ENCODE measurements at regions not wholly inside any gene's neighbourhood (a gene's known extent, or its start where the extent isn't known, plus 50 kb on each side); places are given as distances from the start of the nearest gene placed in this dataset.

DNA sequence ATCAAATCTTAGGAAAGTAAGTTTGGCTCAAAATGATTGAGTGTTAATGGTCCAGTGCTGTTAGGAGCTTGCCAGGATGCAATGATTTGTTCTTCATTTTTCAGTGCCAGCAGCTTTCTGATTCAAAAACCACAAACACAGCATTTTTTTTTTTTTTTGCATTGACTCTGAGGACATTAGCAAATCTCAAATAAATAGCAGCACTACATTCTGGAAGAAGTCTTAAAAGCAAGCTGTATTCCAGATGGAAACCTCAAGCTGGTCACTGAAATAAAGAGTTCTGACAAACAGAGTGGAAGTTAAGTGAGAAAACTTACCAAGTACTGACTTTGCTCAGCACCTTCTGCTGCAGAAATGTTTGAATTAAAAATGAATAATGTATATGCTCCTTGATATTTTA is 1653.1 kb upstream of the CDH9 start:
- no peak for TF ChIP-seq CTCF (IDR thresholded peaks at IDR 0.05; ENCODE audit: low read depth, low read length)
- Histone ChIP-seq H3K27ac (ENCODE audit: low read depth, low read length) (no peak overlapping the region), H3K9me3 (ENCODE audit: control insufficient read depth, insufficient read depth, low read length) (peaks cover 11% of the 10 kb centered on the region), H3K27me3 (ENCODE audit: control insufficient read depth, insufficient read depth, low read length) (no peaks in the 10 kb centered on the region), H3K4me3 (ENCODE audit: low read depth, low read length) (no peak overlapping the region)
- POLR2A ChIA-PET: no interaction called here
- no peak for DNase-seq (ENCODE audit: low read depth, low spot score)
- CTCF ChIA-PET: no interaction called here

DNA sequence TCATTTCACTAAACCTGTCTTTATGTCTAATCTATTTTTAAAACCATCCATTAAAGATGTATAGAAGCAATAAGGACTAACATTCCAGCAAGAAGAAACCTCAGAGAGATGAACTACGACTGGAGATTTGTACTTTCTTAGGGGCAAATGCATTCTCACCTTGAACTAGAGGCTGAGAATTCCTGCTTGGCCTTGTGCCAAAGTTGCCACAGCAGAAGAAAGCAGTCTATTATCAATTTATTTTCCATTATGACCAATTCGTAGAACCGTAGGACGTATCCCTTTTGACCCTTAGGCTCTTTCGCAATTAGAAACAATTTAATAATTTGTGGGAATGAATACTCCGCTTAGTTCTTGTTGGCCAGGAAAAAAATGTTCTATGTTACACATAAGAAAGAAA is 1647.4 kb upstream of the CDH9 start:
- ChIA-PET CTCF (no interaction called here), POLR2A (no interaction called here)
- no peak overlapping the region for H3K27ac ChIP-seq (ENCODE audit: low read depth, low read length)

GRCh38 chr5:28678899-28679298 is 1640.5 kb upstream of the CDH9 start:
- H3K27ac ChIP-seq (ENCODE audit: low read depth, low read length): no peak overlapping the region
- DNase-seq (ENCODE audit: low read depth, low spot score): no peak
- no peaks in the 10 kb centered on the region for H3K27me3 ChIP-seq (ENCODE audit: control insufficient read depth, insufficient read depth, low read length)
- ChIA-PET POLR2A (no interaction called here), CTCF (no interaction called here)
- TF ChIP-seq CTCF (IDR thresholded peaks at IDR 0.05; ENCODE audit: low read depth, low read length): no peak
- no peak overlapping the region for H3K4me3 ChIP-seq (ENCODE audit: low read depth, low read length)
- H3K9me3 ChIP-seq (ENCODE audit: control insufficient read depth, insufficient read depth, low read length): peaks cover 4% of the 10 kb centered on the region; the same call in 1 of the 2 replicates

More for the DNA sequence above, 1647.4 kb upstream of the CDH9 start:
- Histone ChIP-seq H3K9me3 (ENCODE audit: control insufficient read depth, insufficient read depth, low read length) (peaks cover 7% of the 10 kb centered on the region), H3K4me3 (ENCODE audit: low read depth, low read length) (no peak overlapping the region), H3K27me3 (ENCODE audit: control insufficient read depth, insufficient read depth, low read length) (no peaks in the 10 kb centered on the region)
- DNase-seq (ENCODE audit: low read depth, low spot score): no peak
- no peak for TF ChIP-seq CTCF (IDR thresholded peaks at IDR 0.05; ENCODE audit: low read depth, low read length)

DNA sequence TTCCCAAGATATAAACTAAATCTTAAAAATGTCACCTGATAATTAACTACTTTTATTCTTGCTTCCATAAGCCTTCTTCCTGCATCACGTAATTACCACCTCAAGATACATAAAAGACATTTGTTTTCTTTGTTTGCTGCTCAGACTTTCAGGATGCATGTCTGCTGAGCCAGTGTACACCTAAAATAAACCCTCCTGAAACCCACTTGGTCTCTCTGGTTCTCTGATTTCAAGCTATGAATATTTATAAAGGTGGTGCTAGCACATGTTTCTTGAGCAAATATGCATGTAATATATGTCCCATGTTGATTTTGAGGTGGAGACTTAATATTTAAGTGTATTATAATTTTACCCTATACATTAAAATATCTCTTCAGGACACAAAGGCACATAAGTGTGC is 1627.7 kb upstream of the CDH9 start:
- Histone ChIP-seq H3K9me3 (ENCODE audit: control insufficient read depth, insufficient read depth, low read length) (peaks cover 5% of the 10 kb centered on the region; the same call in 1 of the 2 replicates), H3K4me3 (ENCODE audit: low read depth, low read length) (no peak overlapping the region), H3K27me3 (ENCODE audit: control insufficient read depth, insufficient read depth, low read length) (no peaks in the 10 kb centered on the region), H3K27ac (ENCODE audit: low read depth, low read length) (no peak overlapping the region)
- DNase-seq (ENCODE audit: low read depth, low spot score): no peak
- ChIA-PET POLR2A (no interaction called here), CTCF (no interaction called here)
- no peak for TF ChIP-seq CTCF (IDR thresholded peaks at IDR 0.05; ENCODE audit: low read depth, low read length)

GRCh38 chr5:28648108-28648507 is 1609.7 kb upstream of the CDH9 start:
- ChIA-PET CTCF (no interaction called here), POLR2A (no interaction called here)
- no peak for TF ChIP-seq CTCF (IDR thresholded peaks at IDR 0.05; ENCODE audit: low read depth, low read length)
- Histone ChIP-seq H3K4me3 (ENCODE audit: low read depth, low read length) (no peak overlapping the region), H3K9me3 (ENCODE audit: control insufficient read depth, insufficient read depth, low read length) (no peaks in the 10 kb centered on the region), H3K27ac (ENCODE audit: low read depth, low read length) (no peak overlapping the region), H3K27me3 (ENCODE audit: control insufficient read depth, insufficient read depth, low read length) (no peaks in the 10 kb centered on the region)
- DNase-seq (ENCODE audit: low read depth, low spot score): no peak
